Caki2 (cell line): ENCODE measurements at regions not wholly inside any gene's neighbourhood (a gene's known extent, or its start where the extent isn't known, plus 50 kb on each side); places are given as distances from the start of the nearest gene placed in this dataset.

Experiments
- DNase-seq: peaks from one replicate; pipeline ENCODE4 v3.0.0-alpha.2; 2015; ENCODE audit warnings: low read depth
- in situ Hi-C: cut with HindIII; loops from 2 replicates; pipeline ENCODE4 v1.10.0; 2016; ENCODE audit warnings: low sequenced_read_pairs, low pct_unique_long_range_greater_than_20kb, mixed read lengths

DNA sequence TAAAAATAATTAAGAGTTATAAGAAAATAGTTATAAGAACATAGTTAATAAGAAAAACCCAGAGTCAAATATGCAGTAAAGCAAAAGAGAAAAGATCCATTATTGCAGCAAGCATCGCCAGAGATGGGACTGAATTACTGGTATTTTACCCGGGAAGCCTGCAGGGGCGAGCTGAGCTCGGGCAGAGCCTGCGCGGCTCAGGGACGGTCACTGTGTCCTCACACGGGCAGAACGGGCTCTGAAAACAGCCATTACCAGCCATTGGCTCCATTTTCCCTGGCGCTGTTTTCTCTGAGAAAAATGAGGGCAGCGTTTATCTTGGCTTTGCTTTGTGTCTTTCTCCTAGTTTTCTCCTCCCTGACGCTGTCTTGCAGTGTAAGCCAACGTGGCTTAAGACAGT, 95.3 kb upstream of the ALKAL2 start:
- in situ Hi-C loops = no loop called here
- no peak for DNase-seq

DNA sequence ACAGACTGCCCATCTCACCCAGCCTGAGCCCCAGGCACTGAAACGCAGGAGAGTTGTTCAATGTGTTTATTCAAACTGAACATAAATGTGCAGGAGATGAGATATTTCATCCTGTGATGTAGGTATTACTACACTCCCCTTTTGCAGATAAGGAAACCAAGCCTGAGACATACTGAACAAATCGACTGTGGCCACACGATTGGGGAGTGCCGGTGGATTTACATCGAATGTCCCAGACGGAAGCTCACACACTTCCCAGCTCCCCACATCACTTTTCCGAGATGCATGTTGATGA, 94.8 kb upstream of the ALKAL2 start:
- in situ Hi-C loops = no loop called here
- no peak for DNase-seq

DNA sequence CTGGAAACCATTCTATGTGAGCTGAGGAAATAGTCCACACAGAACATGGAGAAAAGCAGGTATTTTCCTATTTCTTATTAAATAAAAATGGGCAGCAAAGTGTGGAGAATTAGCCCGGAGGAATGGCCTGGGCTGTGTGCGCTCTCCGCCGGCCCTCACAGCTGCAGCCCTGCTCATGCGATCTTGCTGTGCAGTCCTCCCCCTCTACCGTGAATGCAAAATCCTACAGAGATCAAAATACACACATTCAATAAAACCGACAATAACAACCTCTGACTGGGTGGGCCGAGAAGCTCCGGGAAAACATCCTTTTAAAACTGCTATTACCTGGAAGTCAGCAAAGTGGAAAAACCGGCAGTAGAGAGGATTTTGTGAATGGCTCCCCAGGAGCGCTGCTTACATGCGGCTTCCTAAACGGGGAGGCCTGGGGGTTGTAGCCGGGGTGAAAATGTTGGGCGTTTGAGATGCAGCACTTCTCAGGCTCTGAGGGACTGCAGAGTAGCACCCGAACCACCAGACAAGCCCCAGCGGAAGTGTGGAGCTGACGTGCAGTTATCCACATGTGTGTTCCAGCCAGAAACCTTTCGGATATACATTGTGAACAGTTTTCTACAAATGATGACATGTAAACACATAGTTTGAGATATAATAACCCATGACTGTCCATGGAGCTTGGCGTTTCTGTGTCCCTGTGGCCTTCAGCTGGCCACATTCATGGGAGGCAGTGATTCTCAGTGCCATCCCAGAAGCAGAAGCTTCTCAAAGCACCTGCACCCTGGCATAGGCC, 94.2 kb upstream of the ALKAL2 start:
- in situ Hi-C loops = no loop called here
- no peak for DNase-seq

DNA sequence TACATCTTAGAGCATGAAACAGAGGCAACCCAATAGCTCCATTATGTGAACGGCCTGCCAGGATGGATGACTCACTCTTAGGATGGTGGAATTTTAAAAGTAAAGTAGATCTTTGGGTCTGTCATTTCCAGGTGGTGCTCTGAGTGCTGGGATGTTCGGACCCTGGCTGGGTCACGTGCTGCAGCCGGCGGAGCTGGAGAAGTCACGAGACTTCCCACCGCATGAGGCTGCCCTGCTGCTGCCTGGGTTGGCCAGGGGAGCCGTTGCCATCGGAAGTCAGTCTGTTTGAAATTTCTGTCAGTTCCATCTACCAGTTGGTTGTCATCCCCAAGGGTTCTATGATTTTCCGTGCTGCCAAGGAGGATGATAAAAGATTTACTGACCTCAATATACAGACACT, 93.3 kb upstream of the ALKAL2 start:
- in situ Hi-C loops = no loop called here
- DNase-seq = no peak

DNA sequence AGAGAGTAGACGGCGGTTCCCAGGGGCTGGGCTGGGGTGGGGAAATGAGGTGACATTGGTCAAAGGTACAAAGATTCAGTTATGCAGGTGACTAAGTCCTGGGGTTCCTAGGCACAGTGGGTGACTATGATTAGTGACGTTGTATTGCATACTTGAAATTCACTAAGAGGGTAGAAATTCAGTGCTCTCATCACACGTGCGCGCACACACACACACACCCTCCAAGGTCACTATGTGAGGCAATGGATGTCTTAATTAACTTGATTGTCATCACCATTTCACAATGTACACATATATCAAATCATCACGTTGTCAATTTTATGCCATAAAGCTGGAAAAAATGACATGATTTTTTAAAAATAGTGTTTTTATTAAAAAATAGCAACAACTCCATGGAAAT, 92.9 kb upstream of the ALKAL2 start:
- in situ Hi-C loops = no loop called here
- no peak for DNase-seq

DNA sequence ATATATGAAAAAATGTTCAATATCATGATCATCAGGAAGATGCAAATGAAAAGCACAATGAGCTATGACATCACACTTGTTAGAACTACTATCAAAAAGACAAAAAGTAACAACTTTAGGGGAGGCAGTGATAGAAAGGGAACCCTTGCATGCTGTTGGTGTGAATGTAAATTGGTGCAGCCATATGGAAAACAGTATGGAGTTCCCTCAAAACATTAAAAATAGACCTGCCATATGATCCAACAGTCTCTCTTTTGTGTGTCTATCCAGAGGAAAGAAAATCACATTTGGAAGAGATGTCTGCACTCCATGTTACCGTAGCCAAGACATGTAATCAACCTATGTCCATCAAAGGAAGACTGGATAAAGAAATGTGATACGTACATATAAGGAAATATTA, 92.3 kb upstream of the ALKAL2 start:
- in situ Hi-C loops = no loop called here
- DNase-seq = no peak

DNA sequence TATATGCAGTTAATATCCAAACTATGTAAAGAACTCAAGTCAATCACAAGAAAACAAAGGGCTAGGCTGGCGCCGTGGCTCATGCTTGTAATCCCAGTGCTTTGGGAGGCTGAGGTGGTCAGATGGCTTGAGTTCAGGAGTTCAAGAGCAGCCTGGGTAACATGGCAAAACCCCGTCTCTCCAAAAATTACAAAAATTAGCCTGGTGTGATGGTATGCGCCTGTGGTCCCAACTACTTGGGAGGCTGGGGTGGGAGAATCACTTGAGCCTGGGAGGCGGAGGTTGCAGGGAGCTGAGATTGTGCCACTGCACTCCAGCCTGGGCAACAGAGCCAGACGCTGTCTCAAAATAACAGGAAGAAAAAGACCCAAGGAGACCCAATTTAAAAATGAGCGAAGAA, 91.9 kb upstream of the ALKAL2 start:
- no peak for DNase-seq
- in situ Hi-C loops = no loop called here

DNA sequence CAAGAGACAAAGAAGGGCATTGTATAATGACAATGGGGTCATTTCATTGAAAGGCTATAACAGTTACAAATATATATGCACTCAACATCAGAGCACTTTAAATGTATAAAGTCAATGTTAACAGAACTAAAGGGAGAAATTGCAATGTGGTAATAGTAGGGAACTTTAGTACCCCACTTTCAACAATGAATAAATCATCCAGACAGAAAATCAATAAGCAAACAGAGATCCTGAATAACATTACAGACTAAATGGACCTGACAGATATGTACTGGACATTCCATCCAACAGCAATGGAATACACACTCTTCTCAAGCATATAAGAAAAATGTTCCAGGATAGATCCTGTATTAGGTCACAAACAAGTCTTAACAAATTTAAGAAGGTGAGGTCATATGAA, 90.5 kb upstream of the ALKAL2 start:
- DNase-seq = no peak
- in situ Hi-C loops = no loop called here

DNA sequence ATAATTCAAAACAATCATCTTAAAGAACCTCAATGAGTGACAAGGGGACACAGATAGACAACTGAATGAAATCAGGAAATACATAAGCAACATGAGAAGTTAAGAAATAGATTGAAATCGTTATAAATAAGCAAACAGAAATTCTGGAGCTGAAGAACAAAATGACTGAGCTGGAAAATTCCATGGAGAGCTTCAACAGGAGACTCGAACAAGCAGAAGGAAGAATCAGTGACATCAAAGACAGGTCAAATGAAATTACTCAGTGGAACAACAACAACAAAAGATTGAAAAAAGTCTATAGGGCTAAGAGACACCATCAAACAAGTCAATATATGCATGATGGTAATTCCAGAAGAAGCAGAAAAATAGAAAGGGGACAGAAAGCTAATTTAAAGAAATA, 89.5 kb upstream of the ALKAL2 start:
- in situ Hi-C loops = no loop called here
- DNase-seq = peak; percentile 10

DNA sequence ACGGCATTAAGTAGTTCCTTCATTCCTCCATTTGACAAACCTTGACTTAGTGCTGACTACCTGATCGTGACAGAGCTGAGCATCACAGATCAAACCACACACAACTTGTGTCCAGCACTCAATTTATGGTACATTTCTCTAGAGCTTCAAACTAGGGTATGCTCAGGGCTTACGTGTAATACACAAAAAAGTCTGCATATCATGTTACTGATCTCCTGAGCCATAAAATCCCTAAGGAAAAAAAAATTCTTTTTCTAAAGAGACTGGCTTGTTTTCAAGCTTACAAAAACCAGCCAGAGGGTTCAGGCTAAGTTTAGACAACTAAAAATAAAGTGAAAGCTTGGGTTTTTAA, 88.0 kb upstream of the ALKAL2 start:
- DNase-seq = no peak
- in situ Hi-C loops = no loop called here

DNA sequence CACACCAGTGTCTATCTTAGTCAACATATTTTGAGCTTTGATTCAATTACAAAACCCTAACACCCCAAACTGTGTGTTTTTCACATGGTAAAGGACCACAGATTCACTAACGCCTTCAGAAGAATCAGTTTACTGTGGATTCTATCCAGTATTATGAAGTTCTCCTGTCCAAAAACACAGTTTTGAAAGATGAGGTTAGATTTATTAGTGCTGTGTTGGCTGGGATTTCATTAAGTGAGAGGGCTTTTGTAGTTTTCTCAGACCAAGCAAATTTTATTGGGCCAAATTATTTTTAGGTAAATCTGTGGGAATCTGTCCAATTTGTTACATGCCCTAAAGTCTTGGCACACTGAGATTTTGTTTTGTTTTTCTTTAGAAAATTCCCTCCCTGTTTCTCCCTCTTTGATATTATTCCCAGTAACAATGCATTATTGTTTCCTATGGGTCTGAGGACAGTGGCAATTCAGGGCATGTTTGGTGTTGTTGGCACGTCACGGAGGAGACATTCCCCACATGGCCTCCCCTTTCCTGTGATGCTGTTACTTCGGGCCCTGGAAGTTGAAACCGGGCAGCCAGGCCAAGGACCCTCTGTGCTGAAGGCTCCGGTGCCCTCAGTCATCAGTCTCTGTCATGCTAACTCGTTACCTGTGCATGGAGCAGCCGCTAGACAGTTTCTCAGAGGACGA, 87.5 kb upstream of the ALKAL2 start:
- in situ Hi-C loops = no loop called here
- no peak for DNase-seq

DNA sequence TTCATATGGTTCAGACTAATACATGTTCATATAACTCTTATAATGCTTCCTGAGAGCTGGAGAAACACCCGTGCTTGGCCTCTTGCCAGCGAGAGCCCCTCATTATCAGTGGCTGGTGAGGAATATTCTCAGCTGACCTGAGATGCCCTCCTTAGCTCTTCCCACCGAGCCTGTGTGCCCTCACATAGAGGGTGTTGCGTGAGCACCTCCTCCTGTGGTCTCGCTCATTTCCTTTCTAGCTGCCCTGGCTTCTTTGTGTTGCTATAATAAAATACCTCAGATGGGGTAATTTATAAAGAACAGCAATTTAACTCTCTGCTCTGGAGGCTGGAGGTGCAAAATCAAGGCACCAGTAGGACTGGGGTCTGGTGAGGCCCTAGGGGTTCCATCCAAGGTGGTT, 80.5 kb upstream of the ALKAL2 start:
- in situ Hi-C loops = no loop called here
- no peak for DNase-seq

DNA sequence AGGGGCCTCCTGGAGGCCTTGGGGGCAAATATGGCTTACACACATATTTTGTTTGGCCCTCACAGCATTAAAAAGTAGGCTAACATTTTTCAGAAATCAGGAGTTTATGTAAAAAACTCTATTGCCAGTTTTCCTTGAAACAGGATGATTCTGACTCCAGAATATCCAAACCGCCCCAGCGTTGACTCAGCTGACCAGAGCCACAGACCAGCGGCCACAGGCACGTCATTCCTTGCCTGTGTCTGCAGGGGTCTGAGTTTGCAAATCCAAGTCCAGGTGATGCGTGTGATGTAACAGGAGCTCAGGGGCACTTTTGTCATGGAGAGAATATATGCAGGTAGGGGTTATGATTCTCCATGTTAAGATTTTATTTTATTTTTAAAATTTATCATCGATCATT, 79.4 kb upstream of the ALKAL2 start:
- in situ Hi-C loops = no loop called here
- no peak for DNase-seq

DNA sequence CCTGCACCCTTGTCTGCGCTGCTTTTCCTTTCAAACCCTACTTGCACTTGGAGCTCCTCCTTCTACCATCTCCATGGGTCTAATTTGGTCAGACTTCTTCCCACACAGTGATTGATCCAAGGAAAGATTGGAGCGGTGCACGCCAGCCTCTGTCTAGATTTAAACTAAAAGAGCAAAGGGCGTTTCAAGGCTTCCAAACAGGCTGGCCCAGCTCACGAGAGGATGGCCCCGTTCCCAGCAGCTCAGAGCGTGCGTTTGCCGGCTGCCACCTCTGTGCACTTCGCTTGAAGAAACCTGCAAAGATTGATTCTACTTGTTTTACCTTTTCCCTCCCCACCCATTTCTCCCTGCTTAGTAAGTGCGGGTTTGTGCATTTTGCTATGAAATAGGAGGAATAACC, 78.8 kb upstream of the ALKAL2 start:
- in situ Hi-C loops = no loop called here
- no peak for DNase-seq

DNA sequence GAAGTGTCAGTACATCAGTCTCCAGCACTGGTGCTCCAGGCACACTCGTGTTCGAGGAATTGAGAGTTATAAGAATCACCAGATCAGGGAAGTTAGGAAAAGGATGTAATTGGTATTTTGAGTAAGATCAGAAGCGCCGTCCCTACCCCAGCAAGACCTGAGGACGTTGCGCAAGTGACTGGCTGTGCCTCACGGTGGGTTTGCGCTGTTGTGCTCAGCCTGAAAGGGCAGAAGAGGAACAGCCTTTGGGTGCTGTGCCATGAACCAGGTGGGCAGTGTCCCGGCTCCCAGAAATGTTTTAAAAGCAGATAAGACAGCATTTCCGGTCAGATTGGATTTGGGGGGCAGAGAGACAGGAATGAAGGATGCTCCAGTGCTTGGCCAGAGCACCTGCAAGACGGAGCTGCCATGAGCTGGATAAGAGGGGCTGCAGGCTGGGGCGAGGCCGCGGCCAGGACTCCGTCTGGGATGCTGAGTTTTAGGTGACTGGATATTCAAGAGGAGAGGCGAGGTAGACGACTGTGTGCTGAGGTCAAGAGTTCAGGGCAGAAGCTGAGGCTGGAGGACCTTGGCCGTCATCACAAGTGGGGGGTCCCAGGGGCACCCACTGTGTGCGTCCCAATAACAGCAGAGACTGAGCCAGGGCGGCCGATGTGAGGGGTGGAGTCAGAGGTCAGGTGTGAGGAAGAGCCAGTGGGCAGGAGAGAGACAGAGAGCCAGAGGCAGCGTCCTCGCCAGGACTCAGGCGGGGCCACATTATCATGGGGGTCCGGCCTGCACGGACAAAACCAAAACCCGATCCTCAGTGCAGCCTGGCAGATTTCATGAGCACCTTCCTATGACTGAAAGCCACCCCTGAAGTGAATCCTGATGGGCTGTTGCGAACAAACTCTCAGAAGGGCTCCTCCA, 77.7 kb upstream of the ALKAL2 start:
- no peak for DNase-seq
- in situ Hi-C loops = no loop called here

DNA sequence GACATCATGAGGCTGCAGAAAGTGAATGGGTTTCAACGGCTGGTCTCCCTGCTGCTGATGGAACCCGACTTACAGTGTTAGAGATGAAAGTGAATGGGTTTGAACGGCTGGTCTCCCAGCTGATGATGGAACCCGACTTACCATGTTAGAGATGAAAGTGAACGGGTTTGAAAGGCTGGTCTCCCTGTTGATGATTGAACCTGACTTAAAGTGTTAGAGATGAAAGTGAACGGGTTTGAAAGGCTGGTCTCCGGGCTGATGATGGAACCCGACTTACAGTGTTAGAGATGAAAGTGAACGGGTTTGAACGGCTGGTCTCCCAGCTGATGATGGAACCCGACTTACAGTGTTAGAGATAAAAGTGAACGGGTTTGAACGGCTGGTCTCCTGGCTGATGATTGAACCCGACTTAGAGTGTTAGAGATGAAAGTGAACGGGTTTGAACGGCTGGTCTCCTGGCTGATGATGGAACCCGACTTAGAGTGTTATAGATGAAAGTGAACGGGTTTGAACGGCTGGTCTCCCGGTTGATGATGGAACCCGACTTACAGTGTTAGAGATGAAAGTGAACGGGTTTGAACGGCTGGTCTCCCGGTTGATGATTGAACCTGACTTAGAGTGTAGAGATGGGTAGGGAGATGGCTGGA, 76.1 kb upstream of the ALKAL2 start:
- no peak for DNase-seq
- in situ Hi-C loops = no loop called here

DNA sequence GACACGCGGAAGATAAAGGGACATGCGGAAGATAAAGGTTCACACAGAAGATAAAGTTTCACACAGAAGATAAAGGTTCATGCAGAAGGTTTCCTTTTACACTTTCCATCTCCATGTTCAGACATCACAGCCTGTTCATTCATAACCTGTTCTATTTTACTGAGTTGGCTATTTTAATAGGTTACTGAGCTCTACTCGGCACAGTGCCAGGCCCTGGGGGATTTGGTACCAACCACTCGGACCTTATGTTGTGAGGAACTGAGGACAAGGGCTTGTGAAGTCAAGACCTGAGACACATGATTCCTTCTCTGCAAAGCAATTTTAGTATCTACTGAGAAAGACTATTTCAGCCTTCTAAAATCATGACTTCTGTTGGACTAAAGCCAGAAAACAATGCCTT, 75.0 kb upstream of the ALKAL2 start:
- in situ Hi-C loops = no loop called here
- no peak for DNase-seq

DNA sequence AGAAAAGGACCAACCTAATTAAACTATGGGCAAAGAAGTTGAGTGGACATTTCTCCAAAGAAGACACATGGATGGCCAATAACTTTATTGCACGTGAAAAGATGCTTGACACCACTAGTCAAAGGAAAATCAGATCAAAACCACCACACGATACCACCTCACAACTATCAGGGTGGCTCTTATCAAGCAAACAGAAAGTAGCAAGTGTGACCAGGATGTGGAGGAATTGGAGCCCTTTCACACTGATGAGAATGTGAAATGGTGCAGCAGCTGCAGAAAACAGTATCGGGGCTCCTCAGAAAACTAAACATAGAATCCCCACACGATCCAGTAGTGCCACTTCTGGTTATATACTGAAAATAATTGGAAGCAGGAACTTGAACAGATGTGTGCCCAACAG, 72.2 kb upstream of the ALKAL2 start:
- in situ Hi-C loops = no loop called here
- no peak for DNase-seq

DNA sequence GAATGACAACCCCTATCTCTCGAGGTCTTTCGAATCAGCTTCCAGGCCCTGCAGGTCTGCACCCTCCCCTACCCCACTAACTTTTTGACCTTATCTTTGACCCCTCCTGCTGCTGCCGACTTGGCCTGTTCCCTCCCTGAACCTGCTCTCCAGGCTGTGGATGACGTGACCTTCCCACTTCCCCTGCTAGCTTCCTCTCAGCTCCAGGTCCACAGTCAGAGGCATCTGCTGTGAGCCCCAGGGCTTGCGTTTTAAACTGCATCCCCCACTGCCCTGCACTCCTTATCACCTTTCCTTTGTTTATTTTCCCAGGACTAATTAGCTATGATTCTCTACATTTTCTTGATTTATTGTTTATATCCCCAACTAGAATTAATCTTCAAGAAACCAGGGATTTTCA, 71.2 kb upstream of the ALKAL2 start:
- in situ Hi-C loops = no loop called here
- no peak for DNase-seq
